Fibroblast of lung (primary cell): ENCODE measurements at regions not wholly inside any gene's neighbourhood (a gene's known extent, or its start where the extent isn't known, plus 50 kb on each side); places are given as distances from the start of the nearest gene placed in this dataset.
"Not testable (repeated sequence)": the region's sequence is repeated elsewhere in the genome, so short reads cannot be mapped to it uniquely, and the experiment has no call there.

Experiments
- DNase-seq, 2 donors: peaks; one replicate each; pipeline versions ENCODE4 v3.0.0 to v3.0.0-alpha.2; 2010; ENCODE audit warnings: low read depth in 2 of 2
- H2AFZ ChIP-seq: 2 replicates; pipeline ENCODE4 v1.5.1; 2012; ENCODE audit warnings: low read length, control low read depth, inconsistent platforms
- H3K27ac ChIP-seq: 2 replicates; pipeline ENCODE4 v1.5.1; 2011; ENCODE audit warnings: low read length, control low read depth; ENCODE audit not compliant: insufficient read depth
- H3K27me3 ChIP-seq: 2 replicates; pipeline ENCODE4 v1.5.1; 2011; ENCODE audit warnings: mild to moderate bottlenecking, low read length; ENCODE audit not compliant: control insufficient read depth, insufficient read depth
- H3K36me3 ChIP-seq: 2 replicates; pipeline ENCODE4 v1.5.1; 2011; ENCODE audit warnings: low read length; ENCODE audit not compliant: control insufficient read depth, insufficient read depth
- H3K4me1 ChIP-seq: 2 replicates; pipeline ENCODE4 v1.5.1; 2011; ENCODE audit warnings: low read length; ENCODE audit not compliant: control insufficient read depth, insufficient read depth; ENCODE audit errors: extremely low read depth
- H3K4me2 ChIP-seq: 2 replicates; pipeline ENCODE4 v1.5.1; 2011; ENCODE audit warnings: low read length, control low read depth; ENCODE audit not compliant: insufficient read depth; ENCODE audit errors: extremely low read depth
- H3K4me3 ChIP-seq, 4 experiments: fragments of 200-600 bp in 1 of 4; sonication (generic) in 1 of 4; replicated peaks in 1 of 4; 2 replicates each; pipeline ENCODE4 v1.5.1; 2011 to 2016; ENCODE audit warnings: low read length in 4 of 4, low read depth in 3 of 4, mild to moderate bottlenecking in 3 of 4, control low read depth in 2 of 4, inconsistent platforms in 1 of 4, mixed read lengths in 1 of 4; ENCODE audit not compliant: insufficient read depth in 1 of 4; ENCODE audit errors: control extremely low read depth in 1 of 4
- H3K79me2 ChIP-seq: 2 replicates; pipeline ENCODE4 v1.5.1; 2012; ENCODE audit warnings: mild to moderate bottlenecking, low read length, inconsistent platforms; ENCODE audit not compliant: control insufficient read depth, insufficient read depth
- H3K9ac ChIP-seq: 2 replicates; pipeline ENCODE4 v1.5.1; 2011; ENCODE audit warnings: mild to moderate bottlenecking, low read length, control low read depth; ENCODE audit not compliant: insufficient read depth
- H3K9me3 ChIP-seq: 2 replicates; pipeline ENCODE4 v1.5.1; 2012; ENCODE audit warnings: low read depth, low read length; ENCODE audit not compliant: control insufficient read depth, insufficient read depth
- H4K20me1 ChIP-seq: 2 replicates; pipeline ENCODE4 v1.5.1; 2011; ENCODE audit warnings: low read length; ENCODE audit not compliant: control insufficient read depth, insufficient read depth; ENCODE audit errors: extremely low read depth
- EZH2 ChIP-seq: IDR thresholded peaks from 2 replicates; pipeline ENCODE4 v1.5.1; 2012; ENCODE audit warnings: low read length, control low read depth, mild to moderate bottlenecking; ENCODE audit errors: missing control alignments
- TF ChIP-seq, protein P1 (sequence below), 2 donors: IDR thresholded peaks in 1 of 2; conservative IDR thresholded peaks in 1 of 2; 1 replicate in 1 of 2; 2 replicates in 1 of 2; pipeline ENCODE4 v1.5.1; 2011 to 2012; ENCODE audit warnings: low read length in 2 of 2, control low read depth in 1 of 2, inconsistent platforms in 1 of 2, low read depth in 1 of 2, mild to moderate bottlenecking in 1 of 2

DNA sequence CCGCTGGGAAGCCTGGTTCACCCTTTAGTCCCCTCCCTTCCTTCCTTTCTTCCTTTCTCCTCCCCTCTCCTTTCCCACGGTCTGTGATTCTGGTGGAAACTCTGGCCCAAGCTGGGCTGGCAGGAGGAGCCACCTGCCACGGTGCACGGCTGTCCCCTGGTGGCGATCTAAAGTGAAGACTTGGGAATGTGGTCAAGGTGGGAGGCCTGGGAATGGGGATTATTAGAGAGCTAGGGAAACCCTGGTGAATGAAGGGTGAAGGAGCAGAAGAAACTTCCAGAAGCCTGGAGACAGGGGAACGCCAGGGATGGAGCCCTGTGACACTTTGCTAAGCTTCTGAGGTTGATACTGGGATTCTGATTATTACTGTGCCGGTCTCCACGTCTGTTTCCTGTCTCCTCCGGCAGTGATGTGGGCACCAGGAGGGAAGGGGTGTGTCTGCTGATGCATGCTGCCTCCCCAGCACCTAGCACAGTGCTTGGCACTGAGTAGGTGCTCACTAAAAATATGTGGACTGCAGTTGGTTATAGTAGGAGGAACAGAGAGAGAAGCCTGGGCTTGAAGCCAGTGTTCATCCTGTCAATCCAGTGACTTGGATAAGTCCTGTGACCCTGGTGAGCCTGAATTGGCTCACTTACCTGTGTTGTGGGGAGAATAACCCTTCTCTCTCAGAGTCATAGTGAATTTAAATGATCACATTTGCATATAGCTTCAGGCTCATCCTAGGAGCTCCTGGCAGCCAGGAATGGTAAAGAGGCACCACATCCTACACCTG lies 71.2 kb upstream of the NBPF3 start:
- no peak overlapping the region for H3K4me3 ChIP-seq
- no peak for TF ChIP-seq EZH2
- TF ChIP-seq, protein P1, sequence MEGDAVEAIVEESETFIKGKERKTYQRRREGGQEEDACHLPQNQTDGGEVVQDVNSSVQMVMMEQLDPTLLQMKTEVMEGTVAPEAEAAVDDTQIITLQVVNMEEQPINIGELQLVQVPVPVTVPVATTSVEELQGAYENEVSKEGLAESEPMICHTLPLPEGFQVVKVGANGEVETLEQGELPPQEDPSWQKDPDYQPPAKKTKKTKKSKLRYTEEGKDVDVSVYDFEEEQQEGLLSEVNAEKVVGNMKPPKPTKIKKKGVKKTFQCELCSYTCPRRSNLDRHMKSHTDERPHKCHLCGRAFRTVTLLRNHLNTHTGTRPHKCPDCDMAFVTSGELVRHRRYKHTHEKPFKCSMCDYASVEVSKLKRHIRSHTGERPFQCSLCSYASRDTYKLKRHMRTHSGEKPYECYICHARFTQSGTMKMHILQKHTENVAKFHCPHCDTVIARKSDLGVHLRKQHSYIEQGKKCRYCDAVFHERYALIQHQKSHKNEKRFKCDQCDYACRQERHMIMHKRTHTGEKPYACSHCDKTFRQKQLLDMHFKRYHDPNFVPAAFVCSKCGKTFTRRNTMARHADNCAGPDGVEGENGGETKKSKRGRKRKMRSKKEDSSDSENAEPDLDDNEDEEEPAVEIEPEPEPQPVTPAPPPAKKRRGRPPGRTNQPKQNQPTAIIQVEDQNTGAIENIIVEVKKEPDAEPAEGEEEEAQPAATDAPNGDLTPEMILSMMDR (conservative IDR thresholded peaks at IDR 0.05 in 1 of 2, IDR thresholded peaks at IDR 0.05 in 1 of 2; ENCODE audit: low read depth in 1 of 2, low read length in 2 of 2) = peak; percentile 100
- peak; percentile 66 to 82 for DNase-seq
- no peaks in the 10 kb centered on the region for H3K79me2 ChIP-seq
- peak overlapping the region; percentile 32 for H2AFZ ChIP-seq
- H3K4me2 ChIP-seq = peak overlapping the region; percentile 37
- no peaks in the 10 kb centered on the region for H3K36me3 ChIP-seq
- no peak overlapping the region for H3K9ac ChIP-seq
- no peaks in the 10 kb centered on the region for H3K4me1 ChIP-seq
- no peaks in the 10 kb centered on the region for H4K20me1 ChIP-seq
- H3K27ac ChIP-seq = no peak overlapping the region
- H3K9me3 ChIP-seq = no peaks in the 10 kb centered on the region
- H3K27me3 ChIP-seq = no peaks in the 10 kb centered on the region

- not testable (repeated sequence) for H3K4me1 ChIP-seq, H3K9ac ChIP-seq, H3K36me3 ChIP-seq, DNase-seq, H3K27me3 ChIP-seq, H3K79me2 ChIP-seq, H4K20me1 ChIP-seq, H3K9me3 ChIP-seq, H3K4me3 ChIP-seq, H3K27ac ChIP-seq
- H2AFZ ChIP-seq = peak overlapping the region; percentile 32
- peak overlapping the region; percentile 37 for H3K4me2 ChIP-seq
Measured at GRCh38 chr1:21367973-21368514, 71.9 kb upstream of the NBPF3 start.

GRCh38 chr1:21366288-21366687 lies 73.6 kb upstream of the NBPF3 start:
- no peak overlapping the region for H2AFZ ChIP-seq
- H3K4me3 ChIP-seq = no peak overlapping the region
- TF ChIP-seq EZH2 = no peak
- TF ChIP-seq, protein P1 (conservative IDR thresholded peaks at IDR 0.05 in 1 of 2, IDR thresholded peaks at IDR 0.05 in 1 of 2; ENCODE audit: low read depth in 1 of 2, low read length in 2 of 2) = no peak
- no peaks in the 10 kb centered on the region for H3K27me3 ChIP-seq
- H3K36me3 ChIP-seq = no peaks in the 10 kb centered on the region
- DNase-seq = no peak
- no peaks in the 10 kb centered on the region for H3K9me3 ChIP-seq
- H3K27ac ChIP-seq = no peak overlapping the region
- no peaks in the 10 kb centered on the region for H3K4me1 ChIP-seq
- no peak overlapping the region for H3K9ac ChIP-seq
- no peak overlapping the region for H3K4me2 ChIP-seq
- H4K20me1 ChIP-seq = no peaks in the 10 kb centered on the region
- H3K79me2 ChIP-seq = no peaks in the 10 kb centered on the region
